Mesenchymal stem cell (in vitro differentiated cells and primary cell): ENCODE measurements at regions not wholly inside any gene's neighbourhood (a gene's known extent, or its start where the extent isn't known, plus 50 kb on each side); places are given as distances from the start of the nearest gene placed in this dataset.

Experiments
- DNase-seq: peaks from one replicate; pipeline ENCODE4 v3.0.0-alpha.2; 2013
- H2AFZ ChIP-seq: one replicate; pipeline ENCODE4 v1.6.1; 2013; ENCODE audit warnings: low read depth, mild to moderate bottlenecking, control low read depth, inconsistent platforms, low read length, moderate library complexity
- H2AK5ac ChIP-seq: 2 replicates; pipeline ENCODE4 v1.6.1; 2013; ENCODE audit warnings: low read length, moderate library complexity, mild to moderate bottlenecking, inconsistent platforms; ENCODE audit not compliant: severe bottlenecking
- H2BK120ac ChIP-seq: one replicate; pipeline ENCODE4 v1.6.1; 2013; ENCODE audit warnings: low read depth, mild to moderate bottlenecking, inconsistent platforms, low read length, moderate library complexity
- H2BK12ac ChIP-seq, 2 experiments: one replicate each; pipeline ENCODE4 v1.6.1; 2013; ENCODE audit warnings: inconsistent platforms in 2 of 2, low read length in 2 of 2, mild to moderate bottlenecking in 2 of 2, moderate library complexity in 2 of 2, control low read depth in 1 of 2
- H2BK15ac ChIP-seq: one replicate; pipeline ENCODE4 v1.6.1; 2013; ENCODE audit warnings: mild to moderate bottlenecking, low read depth, inconsistent platforms; ENCODE audit not compliant: poor library complexity, severe bottlenecking
- H2BK5ac ChIP-seq: 2 replicates; pipeline ENCODE4 v1.6.1; 2013; ENCODE audit warnings: low read depth, mild to moderate bottlenecking, low read length, control low read depth, inconsistent platforms; ENCODE audit not compliant: poor library complexity, severe bottlenecking
- H3K14ac ChIP-seq, 2 experiments: one replicate each; pipeline ENCODE4 v1.6.1; 2013; ENCODE audit warnings: inconsistent platforms in 2 of 2, low read length in 2 of 2, control low read depth in 1 of 2, mild to moderate bottlenecking in 1 of 2, moderate library complexity in 1 of 2
- H3K18ac ChIP-seq, 2 experiments: one replicate each; pipeline ENCODE4 v1.6.1; 2013; ENCODE audit warnings: inconsistent platforms in 2 of 2, low read length in 2 of 2, control low read depth in 1 of 2, low read depth in 1 of 2, mild to moderate bottlenecking in 1 of 2
- H3K23ac ChIP-seq, 2 experiments: one replicate each; pipeline ENCODE4 v1.6.1; 2013; ENCODE audit warnings: inconsistent platforms in 2 of 2, low read length in 2 of 2, mild to moderate bottlenecking in 2 of 2, moderate library complexity in 2 of 2, control low read depth in 1 of 2
- H3K27ac ChIP-seq: 2 replicates; pipeline ENCODE4 v1.5.1; 2013; ENCODE audit warnings: mild to moderate bottlenecking, moderate library complexity, low read length, control low read depth, inconsistent platforms; ENCODE audit not compliant: poor library complexity, severe bottlenecking
- H3K27me3 ChIP-seq, 2 experiments: 2 replicates each; pipeline versions ENCODE4 v1.6.1 to v1.7.0; 2013; ENCODE audit warnings: low read length in 2 of 2, mild to moderate bottlenecking in 2 of 2, moderate library complexity in 2 of 2, control low read depth in 1 of 2, inconsistent platforms in 1 of 2; ENCODE audit not compliant: control insufficient read depth in 1 of 2, insufficient read depth in 1 of 2
- H3K36me3 ChIP-seq, 2 experiments: 2 replicates each; pipeline versions ENCODE4 v1.6.1 to v1.7.0; 2013; ENCODE audit warnings: low read length in 2 of 2, control low read depth in 1 of 2, inconsistent platforms in 1 of 2, low read depth in 1 of 2, mild to moderate bottlenecking in 1 of 2; ENCODE audit not compliant: insufficient read depth in 2 of 2, control insufficient read depth in 1 of 2
- H3K4ac ChIP-seq, 2 experiments: one replicate each; pipeline ENCODE4 v1.6.1; 2013; ENCODE audit warnings: inconsistent platforms in 2 of 2, low read length in 2 of 2, mild to moderate bottlenecking in 2 of 2, moderate library complexity in 2 of 2, control low read depth in 1 of 2, low read depth in 1 of 2
- H3K4me1 ChIP-seq: 2 replicates; pipeline ENCODE4 v1.6.1; 2013; ENCODE audit warnings: low read depth, low read length, control low read depth; ENCODE audit not compliant: control insufficient read depth, insufficient read depth
- H3K4me2 ChIP-seq: 2 replicates; pipeline ENCODE4 v1.6.1; 2013; ENCODE audit warnings: low read length, mild to moderate bottlenecking, inconsistent platforms; ENCODE audit not compliant: poor library complexity, severe bottlenecking
- H3K4me3 ChIP-seq, 2 experiments: 2 replicates each; pipeline versions ENCODE4 v1.5.1 to v1.7.0; 2013; ENCODE audit warnings: low read length in 2 of 2, mild to moderate bottlenecking in 2 of 2, control low read depth in 1 of 2, low read depth in 1 of 2; ENCODE audit not compliant: insufficient read depth in 1 of 2
- H3K79me1 ChIP-seq: replicated peaks from 2 replicates; pipeline ENCODE4 v1.6.1; 2013; ENCODE audit warnings: mild to moderate bottlenecking, control low read depth, low read length, inconsistent platforms; ENCODE audit not compliant: poor library complexity, severe bottlenecking
- H3K9ac ChIP-seq: 2 replicates; pipeline ENCODE4 v1.7.0; 2013; ENCODE audit warnings: mild to moderate bottlenecking, low read length, moderate library complexity
- H3K9me3 ChIP-seq: 2 replicates; pipeline ENCODE4 v1.7.0; 2013; ENCODE audit warnings: mild to moderate bottlenecking, low read length; ENCODE audit not compliant: control insufficient read depth
- H4K8ac ChIP-seq: one replicate; pipeline ENCODE4 v1.6.1; 2013; ENCODE audit warnings: inconsistent platforms, mild to moderate bottlenecking, low read length, moderate library complexity
- H4K91ac ChIP-seq: one replicate; pipeline ENCODE4 v1.6.1; 2013; ENCODE audit warnings: mild to moderate bottlenecking, low read length, inconsistent platforms
- WGBS: methylation state at CpG from one replicate; pipeline ENCODE4 v1.1.7; 2013; ENCODE audit warnings: mixed read lengths; 5-methylcytosine and 5-hydroxymethylcytosine counted together

DNA sequence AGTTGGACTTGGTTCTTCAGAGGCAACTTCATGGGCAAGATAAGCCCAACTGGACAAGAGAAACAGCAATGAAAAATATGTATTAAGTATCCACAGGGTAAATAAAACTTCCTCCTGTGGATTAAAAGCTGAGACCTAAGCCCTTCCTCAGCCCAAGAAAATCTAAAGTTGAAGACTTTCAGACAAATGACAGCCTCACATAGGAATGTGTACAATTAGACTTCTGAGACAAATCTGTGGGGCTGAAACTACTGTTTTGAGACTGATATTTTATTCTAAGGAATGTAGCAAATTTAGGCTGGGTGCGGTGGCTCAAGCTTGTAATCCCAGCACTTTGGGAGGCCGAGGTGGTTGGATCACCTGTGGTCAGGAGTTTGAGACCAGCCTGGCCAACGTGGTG lies 74.2 kb upstream of the IL12A start:
- Histone ChIP-seq H2BK15ac (no peak overlapping the region), H3K14ac (no peak overlapping the region), H3K4me3 (no peak overlapping the region), H2BK120ac (no peak overlapping the region), H3K18ac (no peak overlapping the region), H3K79me1 (no peaks in the 10 kb centered on the region), H2BK12ac (no peak overlapping the region), H3K27ac (peak overlapping the region; percentile 50), H4K8ac (peak overlapping the region; percentile 58), H3K9ac (no peak overlapping the region), H2AK5ac (peak overlapping the region; percentile 90), H2AFZ (no peak overlapping the region), H4K91ac (no peak overlapping the region), H3K36me3 (no peaks in the 10 kb centered on the region), H3K4ac (no peak overlapping the region), H2BK5ac (no peak overlapping the region), H3K4me2 (no peak overlapping the region), H3K27me3 (no peaks in the 10 kb centered on the region), H3K4me1 (peaks cover 7% of the 10 kb centered on the region), H3K23ac (no peak overlapping the region), H3K9me3 (no peaks in the 10 kb centered on the region)
- DNase-seq, result no peak
- 73% methylated on average over 3 of the region's 3 CpGs for WGBS

DNA sequence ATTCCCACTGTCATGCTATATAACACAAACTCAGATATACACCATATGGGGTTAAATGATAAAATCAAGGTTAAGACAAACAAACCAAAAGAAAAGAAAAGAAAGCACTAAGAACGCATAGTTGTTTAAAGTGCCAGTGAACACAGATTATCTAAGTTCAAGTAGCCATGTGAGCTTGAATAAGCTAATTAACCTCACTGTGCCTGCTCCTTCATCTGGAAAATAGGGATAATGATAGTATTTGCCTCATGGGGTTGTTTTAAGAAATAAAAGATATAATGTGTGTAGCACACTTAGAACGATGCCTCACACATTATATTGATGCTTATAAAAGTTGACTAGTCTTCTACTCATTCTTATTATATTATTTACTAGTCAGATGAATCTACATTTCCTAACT lies 72.6 kb upstream of the IL12A start:
- Histone ChIP-seq H3K27ac (no peak overlapping the region), H3K9me3 (no peaks in the 10 kb centered on the region), H3K14ac (no peak overlapping the region), H3K23ac (no peak overlapping the region), H3K36me3 (no peaks in the 10 kb centered on the region), H2AK5ac (no peak overlapping the region), H3K27me3 (no peaks in the 10 kb centered on the region), H4K91ac (no peak overlapping the region), H3K18ac (no peak overlapping the region), H2BK120ac (no peak overlapping the region), H2BK15ac (no peak overlapping the region), H3K4me1 (peaks cover 7% of the 10 kb centered on the region), H3K4me3 (no peak overlapping the region), H3K4me2 (no peak overlapping the region), H3K4ac (no peak overlapping the region), H3K79me1 (no peaks in the 10 kb centered on the region), H2BK12ac (no peak overlapping the region), H2AFZ (no peak overlapping the region), H4K8ac (no peak overlapping the region), H3K9ac (no peak overlapping the region), H2BK5ac (no peak overlapping the region)
- DNase-seq, result no peak
- 88% methylated on average over 1 of the region's 2 CpGs for WGBS

DNA sequence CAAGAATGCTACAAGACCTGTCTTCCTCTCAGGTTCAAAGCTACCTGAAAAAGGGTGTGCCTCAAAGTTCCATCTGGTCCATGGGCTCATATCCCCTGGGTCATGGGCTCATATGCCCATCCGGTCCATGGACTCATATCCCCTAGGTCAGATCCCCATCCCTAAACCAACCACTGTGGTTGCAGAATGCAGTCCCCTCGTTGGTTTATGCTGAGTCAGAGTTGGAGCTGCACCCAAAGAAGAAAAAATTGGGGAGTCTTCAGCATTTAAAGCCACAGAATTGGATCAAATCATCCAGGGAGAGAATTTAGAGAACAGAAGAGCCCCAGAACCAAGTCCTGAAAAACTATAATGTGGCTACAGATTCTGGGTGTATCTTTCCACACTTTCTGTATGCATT lies 71.5 kb upstream of the IL12A start:
- no peak overlapping the region for H2BK120ac ChIP-seq

DNA sequence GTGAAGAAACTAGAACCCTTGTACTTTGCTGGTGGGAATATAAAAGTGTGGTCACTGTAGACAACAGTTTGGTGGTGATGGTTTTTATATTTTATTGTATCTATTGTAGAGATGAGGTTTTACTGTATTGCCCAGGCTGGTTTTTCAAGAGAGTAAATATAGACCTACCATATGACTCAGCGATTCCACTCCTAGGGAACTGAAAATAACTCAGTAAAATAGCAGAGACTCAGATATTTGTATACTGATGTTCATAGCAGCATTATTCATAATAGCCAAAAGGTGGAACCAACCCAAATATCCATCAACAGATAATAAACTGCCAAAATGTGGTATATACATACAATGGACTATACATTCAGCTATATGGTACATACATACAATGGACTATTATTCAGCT lies 68.8 kb upstream of the IL12A start:
- no peaks in the 10 kb centered on the region for H3K36me3 ChIP-seq
- H2BK15ac ChIP-seq, result no peak overlapping the region
- H3K4me3 ChIP-seq, result no peak overlapping the region
- no peak overlapping the region for H4K91ac ChIP-seq
- no peak overlapping the region for H3K27ac ChIP-seq
- peak; percentile 64 for DNase-seq
- H3K18ac ChIP-seq, result no peak overlapping the region
- H3K14ac ChIP-seq, result no peak overlapping the region
- no peak overlapping the region for H3K23ac ChIP-seq
- H2BK5ac ChIP-seq, result no peak overlapping the region
- H4K8ac ChIP-seq, result no peak overlapping the region
- no peak overlapping the region for H3K4ac ChIP-seq
- no peak overlapping the region for H2BK120ac ChIP-seq
- no peak overlapping the region for H2BK12ac ChIP-seq
- no peak overlapping the region for H3K4me2 ChIP-seq
- no peaks in the 10 kb centered on the region for H3K79me1 ChIP-seq
- H2AFZ ChIP-seq, result no peak overlapping the region
- WGBS, result no CpG with 5 or more reads among the region's 1 CpG
- H2AK5ac ChIP-seq, result no peak overlapping the region
- H3K9ac ChIP-seq, result peak overlapping the region; percentile 43
- H3K27me3 ChIP-seq, result no peaks in the 10 kb centered on the region
- no peaks in the 10 kb centered on the region for H3K9me3 ChIP-seq
- peaks cover 2% of the 10 kb centered on the region for H3K4me1 ChIP-seq

More for the DNA sequence above, 71.5 kb upstream of the IL12A start:
- Histone ChIP-seq H2AFZ (no peak overlapping the region), H3K4me2 (no peak overlapping the region), H2BK15ac (no peak overlapping the region), H3K23ac (no peak overlapping the region), H3K14ac (no peak overlapping the region), H3K4me1 (peaks cover 7% of the 10 kb centered on the region), H2BK12ac (no peak overlapping the region), H3K9me3 (no peaks in the 10 kb centered on the region), H3K9ac (no peak overlapping the region), H3K18ac (no peak overlapping the region), H3K36me3 (no peaks in the 10 kb centered on the region), H4K8ac (no peak overlapping the region), H2AK5ac (peak overlapping the region; percentile 1), H3K27ac (no peak overlapping the region), H3K79me1 (no peaks in the 10 kb centered on the region), H4K91ac (no peak overlapping the region), H3K27me3 (no peaks in the 10 kb centered on the region), H3K4ac (no peak overlapping the region), H2BK5ac (no peak overlapping the region), H3K4me3 (no peak overlapping the region)
- no peak for DNase-seq
- WGBS, result 100% methylated on average over 1 of the region's 2 CpGs
